DMS53 treated with DMSO at 0.1 percent for 48 hours (cell line): ENCODE measurements at regions not wholly inside any gene's neighbourhood (a gene's known extent, or its start where the extent isn't known, plus 50 kb on each side); places are given as distances from the start of the nearest gene placed in this dataset.
A peak's percentile ranks its signal among the peaks of the same experiment; 100 is the strongest.
"Not testable (repeated sequence)": the region's sequence is repeated elsewhere in the genome, so short reads cannot be mapped to it uniquely, and the experiment has no call there.

Experiments
- DNase-seq: peaks from one replicate; lab custom pipeline; 2025; ENCODE audit not compliant: unreplicated experiment; lab: John Stamatoyannopoulos, UW

DNA sequence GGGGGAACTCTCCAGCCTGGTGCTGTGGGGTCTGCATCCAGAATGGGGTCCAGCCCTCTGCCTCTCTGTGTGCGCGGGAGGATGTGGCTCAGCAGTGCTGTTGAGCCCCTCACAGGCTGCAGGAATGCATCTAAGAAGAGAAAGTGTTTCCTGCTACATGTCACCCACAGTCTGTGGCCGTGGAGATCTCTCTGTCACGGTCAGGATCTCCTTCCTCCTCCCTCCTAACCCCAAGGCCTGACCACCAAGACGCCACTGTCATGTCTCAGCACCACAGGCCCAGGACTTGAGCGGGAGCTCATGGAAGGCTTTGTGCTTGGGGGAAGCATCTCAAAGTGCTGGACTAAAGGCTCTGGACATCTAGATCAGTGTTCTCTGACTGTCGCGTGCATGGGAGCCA is 90.1 kb downstream of the SREK1 start:
- no peak for DNase-seq

DNA sequence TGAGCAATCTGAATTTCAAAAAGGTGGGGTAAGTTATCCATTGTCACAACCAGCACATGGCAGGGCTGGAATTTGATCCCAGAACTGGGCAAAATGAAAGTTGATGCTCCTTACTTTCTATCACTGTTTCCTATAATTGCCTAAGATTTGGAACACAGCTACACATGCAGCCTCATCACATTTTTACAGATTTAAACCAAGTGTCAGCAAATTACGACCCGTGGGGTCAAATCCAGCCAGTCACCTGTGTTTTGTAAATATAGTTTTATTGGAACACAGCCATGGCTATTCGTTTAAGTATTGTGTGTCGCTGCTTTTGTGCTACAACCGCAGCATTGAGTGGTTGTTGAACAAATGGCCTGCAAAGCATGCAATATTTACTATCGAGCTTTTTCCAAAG is 94.3 kb downstream of the SREK1 start:
- DNase-seq: no peak

DNA sequence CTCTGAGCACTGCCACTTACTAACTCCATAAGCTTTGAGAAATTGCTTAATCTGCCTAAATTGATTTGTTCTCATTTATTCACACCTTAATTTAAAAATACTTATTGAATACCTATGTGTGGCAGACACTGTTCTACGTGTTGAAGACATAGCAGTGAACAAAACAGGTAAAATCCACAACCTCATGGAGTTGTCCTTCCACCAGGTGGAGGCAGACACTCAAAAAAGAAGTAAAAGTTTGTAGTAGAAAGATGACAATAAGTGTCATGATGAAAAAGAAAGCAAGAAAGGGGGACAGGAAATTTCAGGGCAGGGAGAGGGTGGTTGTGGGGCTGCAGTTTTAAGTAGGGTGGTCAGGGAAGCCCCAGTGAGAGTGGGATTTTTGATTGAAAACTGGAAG is 94.9 kb downstream of the SREK1 start:
- peak; percentile 6 for DNase-seq

DNA sequence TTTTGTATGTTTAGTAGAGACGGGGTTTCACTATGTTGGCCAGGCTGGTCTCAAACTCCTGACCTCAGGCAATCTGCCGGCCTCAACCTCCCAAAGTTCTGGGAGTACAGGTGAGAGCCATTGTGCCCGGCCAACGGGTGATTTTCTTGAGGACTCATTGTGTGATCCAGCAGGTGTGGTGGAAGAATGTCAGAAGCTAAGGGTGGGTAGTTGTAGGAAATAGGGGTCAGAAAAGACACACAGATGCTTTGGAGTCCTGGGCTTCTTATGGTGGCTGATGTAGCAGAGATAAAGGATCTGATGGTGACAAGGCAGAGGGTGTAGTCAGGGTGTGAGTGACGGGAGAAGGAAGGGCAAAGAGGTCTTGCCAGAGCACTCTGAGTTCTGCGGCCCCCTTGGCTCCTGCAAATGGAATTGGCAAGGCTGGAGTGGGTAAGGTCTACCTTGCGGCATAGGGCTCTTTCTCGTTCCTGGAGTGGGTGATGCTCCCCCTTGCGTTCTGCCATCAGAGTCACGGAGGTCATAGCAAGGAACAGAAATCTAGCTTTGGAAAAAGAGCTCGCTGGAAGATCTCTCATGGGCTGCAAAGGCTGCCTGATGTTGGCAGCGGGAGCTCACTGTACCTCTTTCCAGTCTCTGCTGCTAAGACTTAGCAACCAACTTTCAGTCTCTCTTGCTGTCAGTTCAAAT is 97.2 kb downstream of the SREK1 start:
- DNase-seq: no peak

DNA sequence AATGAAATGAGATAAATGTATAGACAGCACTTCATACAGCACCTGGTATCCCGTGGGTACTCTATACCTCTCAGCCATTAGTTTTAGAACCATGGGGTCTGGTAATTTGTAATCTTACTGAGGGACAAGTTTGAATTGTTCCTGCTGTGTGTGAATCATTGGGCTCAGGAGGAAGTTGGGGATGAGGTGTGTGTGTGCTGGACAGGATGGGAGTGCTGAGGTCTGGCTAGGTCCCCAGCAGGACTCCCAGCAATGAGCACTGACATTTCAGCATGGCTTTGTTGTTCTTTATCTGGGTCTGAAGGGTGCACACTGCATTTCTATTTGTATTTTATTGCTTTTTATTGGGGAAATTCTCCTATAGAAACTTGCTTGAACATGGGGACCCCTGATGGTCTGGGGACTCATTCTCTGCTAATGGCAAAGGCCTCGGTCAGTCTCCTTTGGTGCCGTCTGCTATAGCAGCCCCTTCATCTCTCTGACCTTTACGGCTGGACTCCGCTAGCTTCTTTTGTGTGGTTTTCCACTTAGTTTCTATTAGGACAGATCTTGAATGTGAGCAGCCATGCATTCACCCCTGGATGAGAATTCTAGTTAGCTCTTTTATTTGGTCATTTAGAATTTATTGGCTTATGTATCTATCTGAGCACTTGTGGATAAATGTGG is 98.1 kb downstream of the SREK1 start:
- no peak for DNase-seq

DNA sequence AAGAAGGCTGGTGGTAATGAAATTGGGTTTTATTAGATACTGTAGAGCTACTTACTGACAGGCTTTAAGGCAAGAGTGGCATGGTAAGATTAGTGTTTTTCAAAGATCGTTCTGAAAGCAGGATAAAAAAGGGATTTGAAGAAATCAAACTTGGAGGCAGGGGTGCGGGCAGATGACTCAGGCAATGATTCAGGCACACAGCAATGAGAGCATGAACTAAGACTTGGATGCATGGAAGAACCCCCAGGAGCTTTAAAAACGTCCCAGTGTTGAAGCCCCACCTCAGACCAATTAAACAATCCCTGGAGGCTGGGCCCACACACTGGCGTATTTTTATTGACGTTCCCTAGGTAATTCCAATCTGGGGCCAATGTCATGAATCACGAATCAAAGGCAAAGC is 102.5 kb downstream of the SREK1 start:
- no peak for DNase-seq

DNA sequence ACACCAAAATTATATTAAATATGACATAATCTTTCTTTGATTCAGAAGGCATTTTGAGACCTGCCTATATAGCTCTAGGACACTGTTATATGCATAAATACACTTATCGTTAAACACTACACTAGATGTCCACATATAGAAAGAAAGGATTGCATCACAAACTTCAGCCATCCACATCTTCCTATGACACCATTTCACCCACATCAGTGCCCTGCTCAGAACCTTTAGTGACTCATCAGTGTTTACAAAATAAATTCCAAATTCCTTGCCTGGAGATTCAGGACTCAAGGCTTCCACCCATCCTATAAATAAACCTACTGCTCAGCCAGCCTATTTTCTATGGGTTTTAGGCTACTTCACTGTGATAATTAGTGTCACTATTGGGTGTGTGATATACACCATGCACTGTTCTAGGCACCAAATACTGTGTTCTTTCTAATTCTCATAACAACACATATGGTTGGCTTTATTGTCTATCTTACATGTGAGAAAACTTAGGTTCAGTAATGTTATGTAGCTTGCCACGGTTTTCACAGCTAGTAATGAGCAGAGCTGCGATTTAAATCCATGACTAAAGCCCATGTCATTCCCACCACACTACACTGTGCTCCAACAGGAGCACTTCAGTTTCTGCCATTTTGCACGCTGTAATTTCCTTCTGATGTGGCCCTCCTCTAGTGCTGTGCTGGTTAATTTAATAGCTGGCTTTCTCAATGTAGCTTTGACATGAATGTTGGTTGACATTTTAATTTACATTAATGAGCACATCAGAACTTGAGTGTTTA is 103.3 kb downstream of the SREK1 start:
- no peak for DNase-seq

DNA sequence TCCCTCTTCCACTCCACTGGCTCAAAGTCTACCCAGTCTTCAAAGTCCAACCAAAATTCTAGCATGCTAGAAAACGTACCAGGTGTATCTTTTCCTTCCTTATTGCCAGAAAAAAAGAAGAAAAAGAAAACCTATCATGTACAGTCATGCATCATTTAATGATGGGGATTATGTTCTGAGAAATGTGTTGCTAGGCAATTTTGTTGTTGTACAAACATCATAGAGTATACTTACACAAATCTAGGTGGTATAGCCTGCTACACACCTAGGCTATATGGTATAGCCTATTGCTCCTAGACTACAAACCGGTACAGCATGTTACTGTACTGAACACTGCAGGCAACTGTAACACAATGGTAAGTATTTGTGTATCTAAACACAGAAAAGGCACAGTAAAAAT is 104.8 kb downstream of the SREK1 start:
- no peak for DNase-seq

DNA sequence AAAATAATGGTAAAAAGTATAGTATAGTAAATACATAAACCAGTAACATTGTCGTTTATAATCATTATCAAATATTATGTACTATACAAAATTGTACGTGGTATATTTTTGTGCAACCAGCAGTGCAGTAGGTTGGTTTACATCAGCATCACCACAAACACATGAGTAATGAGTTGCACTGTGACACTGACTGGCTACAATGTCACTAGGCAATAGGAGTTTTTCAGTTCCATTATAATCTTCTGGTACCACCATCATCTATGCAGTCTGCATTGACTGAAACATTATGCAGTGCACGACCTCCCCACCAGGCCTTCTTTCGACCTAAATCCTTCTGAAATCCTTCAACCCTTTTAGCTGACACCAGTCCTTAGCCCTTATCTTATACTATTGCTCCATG is 105.8 kb downstream of the SREK1 start:
- no peak for DNase-seq

DNA sequence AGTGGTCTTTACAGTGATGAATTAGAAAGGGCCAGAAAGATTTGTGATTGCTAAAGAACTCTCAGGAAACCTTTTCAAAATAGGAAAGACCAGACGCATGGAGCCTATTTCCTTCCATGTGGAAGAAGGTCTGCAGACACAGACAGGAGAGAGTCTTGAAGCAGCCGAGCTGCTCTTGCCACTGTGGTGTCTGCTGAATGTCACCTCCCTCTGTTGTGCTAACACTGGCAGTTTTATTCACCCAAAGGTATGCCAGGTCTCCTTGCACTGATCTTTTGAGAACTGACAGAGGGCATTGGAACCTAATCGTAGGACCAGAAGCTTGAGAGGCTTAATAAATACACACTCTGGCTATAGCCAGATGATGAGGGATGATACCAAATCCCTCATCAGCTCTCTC is 108.7 kb downstream of the SREK1 start:
- DNase-seq: no peak

DNA sequence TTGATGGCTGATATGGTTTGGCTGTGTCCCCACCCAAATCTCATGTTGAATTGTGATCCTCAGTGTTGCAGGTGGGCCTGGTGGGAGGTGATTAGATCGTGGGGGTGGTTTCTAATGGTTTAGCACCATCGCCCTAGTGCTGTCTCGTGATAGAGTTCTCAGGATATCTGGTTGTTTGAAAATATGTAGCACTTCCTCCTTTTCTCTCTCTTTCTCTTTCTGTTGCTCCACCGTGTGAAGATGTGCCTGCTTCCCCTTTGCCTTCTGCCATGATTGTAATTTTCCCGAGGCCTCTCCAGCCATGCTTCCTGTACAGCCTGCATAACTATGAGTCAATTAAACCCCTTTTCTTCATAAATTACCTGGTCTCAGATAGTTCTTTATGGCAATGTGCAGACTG is 111.6 kb downstream of the SREK1 start:
- no peak for DNase-seq

DNA sequence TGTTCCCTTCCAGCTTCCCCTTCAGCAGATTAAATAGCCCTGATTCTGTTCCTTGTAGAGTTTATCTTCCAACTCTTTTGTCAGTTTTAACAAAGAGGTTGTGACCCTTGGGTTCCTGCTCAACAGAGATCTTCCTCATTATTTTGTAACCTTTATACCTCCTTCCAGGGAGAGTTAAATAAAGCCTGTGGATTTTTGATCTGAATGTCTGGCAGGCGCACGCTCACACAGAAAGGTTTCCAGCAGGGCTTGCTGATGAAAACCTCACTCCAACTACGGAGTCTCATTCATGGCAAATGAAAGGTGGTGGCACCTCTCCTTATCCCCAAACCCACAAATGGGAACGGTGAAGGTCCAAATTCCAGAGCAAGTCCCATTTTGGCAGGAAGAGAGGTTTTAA is 129.0 kb downstream of the SREK1 start:
- no peak for DNase-seq

DNA sequence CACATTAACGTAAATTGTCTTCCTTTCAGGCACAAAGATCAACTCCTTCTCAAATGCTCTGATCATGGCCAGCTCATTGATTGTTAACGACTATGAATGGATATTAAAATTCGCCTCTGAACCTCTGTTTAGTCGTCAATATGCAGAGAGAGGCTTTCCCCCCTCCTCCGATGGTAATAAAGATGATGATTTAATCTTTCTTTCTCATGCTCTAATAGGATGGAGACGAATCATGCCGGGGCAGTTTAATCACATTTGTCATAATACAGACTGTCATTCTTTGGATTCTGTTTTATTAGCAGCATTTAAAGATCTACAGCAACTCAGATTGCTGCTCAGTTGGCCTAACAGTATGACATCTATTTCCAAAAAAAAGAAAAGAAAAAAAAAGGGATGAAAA is 132.9 kb downstream of the SREK1 start:
- no peak for DNase-seq

DNA sequence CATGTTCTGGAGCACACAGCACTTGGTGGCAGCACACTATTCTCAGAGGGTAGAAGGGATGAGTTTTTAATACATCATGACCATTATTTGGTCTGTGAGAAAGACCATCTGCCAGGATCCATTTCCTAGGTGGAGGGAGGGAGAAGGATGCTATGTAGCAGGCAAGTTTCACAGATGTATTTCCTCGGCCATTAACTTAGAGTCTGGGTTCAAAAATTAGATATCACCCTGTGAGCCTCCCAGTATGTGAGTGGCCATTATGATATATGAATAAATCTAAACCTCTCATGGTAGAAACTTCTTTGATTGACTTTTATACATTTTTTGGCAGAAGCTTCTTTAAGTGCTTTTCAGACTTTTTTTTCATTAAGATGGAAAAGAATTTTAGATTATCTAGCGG is 133.9 kb downstream of the SREK1 start:
- no peak for DNase-seq

DNA sequence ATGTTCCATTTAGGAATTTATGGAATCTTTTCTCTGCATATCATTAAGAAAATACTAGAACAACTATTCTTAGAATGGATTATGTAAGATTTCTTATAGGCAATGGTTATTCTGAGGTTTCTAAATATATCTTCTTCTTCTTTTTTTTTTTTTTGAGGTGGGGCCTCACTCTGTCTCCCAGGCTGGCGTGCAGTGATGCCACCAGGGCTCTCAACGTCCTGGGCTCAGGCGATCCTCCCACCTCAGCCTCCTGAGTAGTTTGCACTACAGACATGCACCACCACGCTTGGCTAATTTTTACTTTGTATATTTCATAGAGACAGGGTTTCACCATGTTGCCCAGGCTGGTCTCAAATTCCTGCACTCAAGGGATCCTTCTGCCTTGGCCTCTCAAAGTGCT is 137.2 kb downstream of the SREK1 start:
- no peak for DNase-seq

DNA sequence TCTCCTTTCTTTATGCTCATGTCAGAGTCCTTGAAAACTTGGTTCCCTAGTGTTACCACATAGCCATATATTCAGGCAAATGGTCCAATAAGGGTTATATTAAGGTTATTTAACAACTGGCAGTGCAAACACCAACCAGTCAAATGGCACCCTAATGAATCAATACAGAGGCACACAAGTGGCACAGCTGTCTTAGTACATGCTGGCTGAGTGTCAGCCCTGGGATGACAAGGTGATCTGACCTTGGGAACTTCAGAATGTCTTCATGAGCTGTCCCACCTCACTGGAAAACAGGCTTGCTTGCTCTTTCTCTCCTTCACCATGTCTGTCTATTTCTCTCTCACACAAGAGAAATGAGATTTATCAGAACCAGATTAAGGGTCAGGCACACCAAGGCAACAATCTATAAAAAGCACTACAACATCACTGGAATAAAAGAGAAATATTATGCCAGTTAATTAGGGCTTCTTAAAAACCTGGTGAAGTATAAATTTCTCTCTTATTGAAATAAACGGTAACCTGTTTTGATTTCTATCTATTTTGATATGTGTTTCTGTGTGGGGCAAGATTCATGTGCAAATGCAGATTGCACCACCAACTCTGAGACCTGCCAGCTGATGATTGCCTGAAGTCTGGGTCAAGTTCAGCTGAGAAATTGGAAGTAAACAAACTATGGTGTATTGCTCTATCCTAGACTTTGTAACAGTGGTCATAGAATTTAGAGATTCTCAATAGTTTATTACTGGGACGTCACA is 140.7 kb downstream of the SREK1 start:
- no peak for DNase-seq

DNA sequence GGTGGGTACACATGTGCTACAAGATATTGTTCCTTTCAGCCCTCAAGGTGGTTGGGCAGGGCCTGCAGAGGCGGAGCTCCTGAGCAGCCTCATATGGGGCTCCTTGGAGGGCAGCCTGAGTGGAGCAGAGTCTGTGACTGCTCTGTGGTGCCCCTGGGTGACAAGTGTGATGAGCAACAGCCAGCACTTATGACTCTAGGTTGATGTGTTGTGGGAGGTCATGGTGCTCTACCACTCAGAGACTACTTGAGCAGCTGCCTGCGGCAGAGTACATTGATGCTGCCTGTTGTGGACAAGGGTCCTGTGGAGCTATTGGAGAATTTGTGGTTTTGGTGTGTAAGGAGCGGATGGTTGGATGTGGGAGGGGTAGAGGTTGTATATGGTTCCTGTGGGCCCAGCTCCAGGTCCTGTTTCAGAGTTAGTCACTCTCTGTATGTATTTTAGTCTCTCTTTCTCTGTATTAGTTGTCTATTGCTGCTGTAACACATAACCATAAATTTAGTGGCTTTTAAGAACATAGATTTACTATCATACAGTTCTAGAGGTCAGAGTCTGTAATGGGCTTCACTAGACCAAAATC is 141.3 kb downstream of the SREK1 start:
- no peak for DNase-seq

DNA sequence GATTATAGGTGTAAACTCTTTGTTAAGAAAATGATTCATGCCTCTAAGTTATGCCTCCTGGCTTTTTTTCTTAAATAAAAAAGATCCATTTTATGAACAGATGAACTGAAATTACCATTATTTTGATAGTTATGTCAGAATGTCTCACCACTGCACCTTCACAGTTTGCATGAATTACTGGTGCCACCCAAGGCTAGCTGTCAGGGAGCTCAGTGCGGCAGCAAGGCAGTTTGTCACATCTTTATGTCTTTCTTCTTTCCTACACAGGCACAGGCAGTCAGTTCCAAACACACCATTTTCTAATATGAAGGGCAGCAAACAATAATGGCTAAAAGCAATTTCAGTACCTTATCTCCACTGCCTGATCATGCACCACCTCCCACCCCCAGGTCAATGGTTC is 147.7 kb downstream of the SREK1 start:
- DNase-seq: no peak

DNA sequence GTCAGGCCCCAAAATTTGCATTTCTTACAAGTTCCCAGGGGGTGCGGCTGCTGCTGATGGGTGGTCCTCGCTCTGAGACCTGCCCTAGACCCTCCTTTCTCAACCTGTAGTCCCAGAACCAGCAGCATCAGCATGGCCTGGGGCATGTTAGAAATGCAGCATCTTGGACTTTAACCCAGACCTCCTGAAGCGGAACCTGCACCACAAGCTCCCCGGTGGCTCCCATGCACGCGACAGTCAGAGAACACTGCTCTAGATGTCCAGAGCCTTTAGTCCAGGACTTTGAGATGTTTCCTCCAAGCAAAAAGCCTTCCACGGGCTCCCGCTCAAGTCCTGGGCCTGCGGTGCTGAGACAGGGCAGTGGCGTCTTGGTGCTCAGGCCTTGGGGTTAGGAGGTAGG is 149.8 kb downstream of the SREK1 start:
- not testable (repeated sequence) for DNase-seq

DNA sequence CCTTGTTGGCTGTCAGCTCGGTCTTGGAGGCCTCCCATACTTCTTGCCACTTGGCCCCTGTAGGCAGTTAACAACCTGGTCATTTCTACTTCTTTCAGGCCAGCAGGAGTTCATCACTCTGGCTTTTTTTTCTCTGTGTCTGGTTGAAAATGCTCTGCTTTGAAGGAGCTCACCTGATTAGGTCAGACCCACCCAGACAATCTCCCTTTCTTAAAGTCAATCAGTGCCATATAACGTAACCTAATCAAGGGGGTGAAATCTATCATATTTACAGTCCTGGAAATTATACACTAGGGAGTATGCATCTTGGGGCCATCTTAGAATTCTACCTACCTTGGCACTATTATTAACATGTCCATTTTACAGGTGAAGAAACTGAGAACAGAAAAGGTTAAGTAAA is 155.4 kb downstream of the SREK1 start:
- DNase-seq: no peak

DNA sequence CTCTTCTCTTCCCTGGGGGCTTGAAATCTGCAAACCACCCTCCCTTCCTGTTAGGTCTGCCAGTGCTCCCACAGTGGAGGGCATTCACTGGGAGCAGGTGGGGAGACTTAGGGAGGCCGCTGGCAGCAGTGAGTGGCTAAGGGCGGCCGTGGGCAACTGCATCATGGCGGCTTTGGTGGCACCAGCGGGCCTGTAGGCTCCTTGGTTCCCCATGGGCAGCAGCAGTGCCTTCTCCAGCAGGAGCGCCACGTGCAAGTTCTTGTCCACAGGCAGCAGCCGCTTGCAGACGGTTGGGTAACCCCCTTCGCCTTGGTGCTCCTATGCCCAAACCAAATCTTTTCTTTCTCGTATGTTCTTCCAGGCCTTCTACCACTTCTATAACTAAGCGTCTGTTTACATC is 158.2 kb downstream of the SREK1 start:
- DNase-seq: no peak
